ENCODE measurements at regions not wholly inside any gene's neighbourhood (a gene's known extent, or its start where the extent isn't known, plus 50 kb on each side); places are given as distances from the start of the nearest gene placed in this dataset.
A peak's percentile ranks its signal among the peaks of the same experiment; 100 is the strongest.

GRCh38 chr4:115923152-115923551 is 809.7 kb upstream of the NDST4 start:
- no peak for DNase-seq

GRCh38 chr4:115920637-115921036 is 807.2 kb upstream of the NDST4 start:
- DNase-seq: no peak

GRCh38 chr4:115918149-115918548 is 804.7 kb upstream of the NDST4 start:
- no peak for DNase-seq

- no peak for DNase-seq
Observed at GRCh38 chr4:115906428-115906827, 793.0 kb upstream of the NDST4 start.

- no peak for DNase-seq
Observed at GRCh38 chr4:115883847-115884246, 770.4 kb upstream of the NDST4 start.

GRCh38 chr4:115883231-115883630 is 769.8 kb upstream of the NDST4 start:
- no peak for DNase-seq

GRCh38 chr4:115873048-115873447 is 759.6 kb upstream of the NDST4 start:
- DNase-seq: no peak

GRCh38 chr4:115871596-115871995 is 758.2 kb upstream of the NDST4 start:
- DNase-seq: no peak

- DNase-seq: no peak
Observed at GRCh38 chr4:115866364-115866896, 753.0 kb upstream of the NDST4 start.

- DNase-seq: peak; percentile 74
Observed at GRCh38 chr4:115865736-115866135, 752.3 kb upstream of the NDST4 start.

GRCh38 chr4:115852767-115853091 is 739.3 kb upstream of the NDST4 start:
- no peak for DNase-seq

- peak; percentile 46 for DNase-seq
Observed at GRCh38 chr4:115851918-115852766, 738.7 kb upstream of the NDST4 start.

- DNase-seq: no peak
Observed at GRCh38 chr4:115850799-115851509, 737.5 kb upstream of the NDST4 start.

- DNase-seq: no peak
Observed at GRCh38 chr4:115844180-115844579, 730.8 kb upstream of the NDST4 start.

- no peak for DNase-seq
Observed at GRCh38 chr4:115841871-115842270, 728.5 kb upstream of the NDST4 start.

- DNase-seq: no peak
Observed at GRCh38 chr4:115834441-115834840, 721.0 kb upstream of the NDST4 start.

- DNase-seq: no peak
Observed at GRCh38 chr4:115824630-115825029, 711.2 kb upstream of the NDST4 start.

GRCh38 chr4:115803825-115804224 is 690.4 kb upstream of the NDST4 start:
- DNase-seq: no peak

- no peak for DNase-seq
Observed at GRCh38 chr4:115790812-115791211, 677.4 kb upstream of the NDST4 start.

GRCh38 chr4:115781528-115782146 is 668.2 kb upstream of the NDST4 start:
- no peak for DNase-seq

- DNase-seq: no peak
Observed at GRCh38 chr4:115780835-115781234, 667.4 kb upstream of the NDST4 start.

- no peak for DNase-seq
Observed at GRCh38 chr4:115780268-115780667, 666.8 kb upstream of the NDST4 start.

GRCh38 chr4:115770046-115770543 is 656.7 kb upstream of the NDST4 start:
- no peak for DNase-seq
